Tongue (tissue), 1 donor: ENCODE measurements at regions not wholly inside any gene's neighbourhood (a gene's known extent, or its start where the extent isn't known, plus 50 kb on each side); places are given as distances from the start of the nearest gene placed in this dataset.
"Not testable (repeated sequence)": the region's sequence is repeated elsewhere in the genome, so short reads cannot be mapped to it uniquely, and the experiment has no call there.

ENCODE experiments used
- DNase-seq: peaks from one replicate; pipeline ENCODE4 v3.0.0-alpha.2; 2015

GRCh38 chr14:30312214-30312613 is 246.7 kb upstream of the G2E3 start:
- DNase-seq: no peak

- DNase-seq: no peak
Measured at GRCh38 chr14:30317729-30318128, 241.2 kb upstream of the G2E3 start.

- DNase-seq: no peak
Measured at GRCh38 chr14:30322819-30323218, 236.1 kb upstream of the G2E3 start.

- no peak for DNase-seq
Measured at GRCh38 chr14:30330033-30330432, 228.9 kb upstream of the G2E3 start.

GRCh38 chr14:30330445-30330844 is 228.5 kb upstream of the G2E3 start:
- no peak for DNase-seq

GRCh38 chr14:30331030-30331429 is 227.9 kb upstream of the G2E3 start:
- DNase-seq: no peak

GRCh38 chr14:30332374-30332773 is 226.6 kb upstream of the G2E3 start:
- DNase-seq: no peak

GRCh38 chr14:30333934-30334333 is 225.0 kb upstream of the G2E3 start:
- DNase-seq: no peak

GRCh38 chr14:30337456-30337855 is 221.5 kb upstream of the G2E3 start:
- DNase-seq: no peak

- DNase-seq: no peak
Measured at GRCh38 chr14:30339311-30339901, 219.6 kb upstream of the G2E3 start.

- DNase-seq: peak; percentile 20
Measured at GRCh38 chr14:30340495-30340894, 218.5 kb upstream of the G2E3 start.

- DNase-seq: no peak
Measured at GRCh38 chr14:30345511-30345910, 213.4 kb upstream of the G2E3 start.

- no peak for DNase-seq
Measured at GRCh38 chr14:30348445-30348844, 210.5 kb upstream of the G2E3 start.

- DNase-seq: no peak
Measured at GRCh38 chr14:30349520-30349919, 209.4 kb upstream of the G2E3 start.

GRCh38 chr14:30354439-30354838 is 204.5 kb upstream of the G2E3 start:
- no peak for DNase-seq

- no peak for DNase-seq
Measured at GRCh38 chr14:30355431-30355913, 203.5 kb upstream of the G2E3 start.

- DNase-seq: no peak
Measured at GRCh38 chr14:30356438-30357202, 202.3 kb upstream of the G2E3 start.

GRCh38 chr14:30357791-30358190 is 201.2 kb upstream of the G2E3 start:
- no peak for DNase-seq

GRCh38 chr14:30362369-30363218 is 196.4 kb upstream of the G2E3 start:
- DNase-seq: no peak

- not testable (repeated sequence) for DNase-seq
Measured at GRCh38 chr14:30363219-30363880, 195.6 kb upstream of the G2E3 start.

GRCh38 chr14:30369502-30370180 is 189.3 kb upstream of the G2E3 start:
- DNase-seq: no peak

GRCh38 chr14:30373053-30373452 is 185.9 kb upstream of the G2E3 start:
- DNase-seq: no peak
